Trophoblast cell (in vitro differentiated cells and primary cell): ENCODE measurements at regions not wholly inside any gene's neighbourhood (a gene's known extent, or its start where the extent isn't known, plus 50 kb on each side); places are given as distances from the start of the nearest gene placed in this dataset.
A peak's percentile ranks its signal among the peaks of the same experiment; 100 is the strongest.

Source experiments
- DNase-seq, 2 donors: peaks; one replicate each; pipeline ENCODE4 v3.0.0-alpha.2; 2016
- H2AFZ ChIP-seq: 2 replicates; pipeline ENCODE4 v1.6.1; 2013; ENCODE audit warnings: low read length, moderate library complexity, mild to moderate bottlenecking; ENCODE audit not compliant: insufficient read depth, poor library complexity
- H2AK5ac ChIP-seq: 2 replicates; pipeline ENCODE4 v1.6.1; 2013; ENCODE audit warnings: mild to moderate bottlenecking, low read length
- H2BK120ac ChIP-seq: 2 replicates; pipeline ENCODE4 v1.6.1; 2013; ENCODE audit warnings: low read length, mild to moderate bottlenecking, moderate library complexity; ENCODE audit not compliant: insufficient read depth, poor library complexity
- H2BK12ac ChIP-seq: 2 replicates; pipeline ENCODE4 v1.6.1; 2013; ENCODE audit warnings: mild to moderate bottlenecking, low read length, moderate library complexity
- H2BK5ac ChIP-seq: 2 replicates; pipeline ENCODE4 v1.6.1; 2013; ENCODE audit warnings: low read length, low read depth, moderate library complexity, mild to moderate bottlenecking; ENCODE audit not compliant: poor library complexity
- H3K14ac ChIP-seq: 2 replicates; pipeline ENCODE4 v1.6.1; 2013; ENCODE audit warnings: mild to moderate bottlenecking, low read length
- H3K18ac ChIP-seq: 2 replicates; pipeline ENCODE4 v1.6.1; 2013; ENCODE audit warnings: mild to moderate bottlenecking, low read length
- H3K23ac ChIP-seq: 2 replicates; pipeline ENCODE4 v1.6.1; 2013; ENCODE audit warnings: low read length
- H3K27ac ChIP-seq: 2 replicates; pipeline ENCODE4 v1.5.1; 2013; ENCODE audit warnings: low read depth, mild to moderate bottlenecking, inconsistent platforms, low read length, moderate library complexity
- H3K27me3 ChIP-seq: 2 replicates; pipeline ENCODE4 v1.6.1; 2013; ENCODE audit warnings: inconsistent platforms, mild to moderate bottlenecking, low read length, moderate library complexity; ENCODE audit not compliant: insufficient read depth
- H3K36me3 ChIP-seq, 2 experiments: 1 replicate in 1 of 2; 2 replicates in 1 of 2; pipeline ENCODE4 v1.6.1; 2013; ENCODE audit warnings: low read length in 2 of 2, mild to moderate bottlenecking in 2 of 2, moderate library complexity in 1 of 2; ENCODE audit not compliant: insufficient read depth in 2 of 2, control insufficient read depth in 1 of 2
- H3K4ac ChIP-seq: 2 replicates; pipeline ENCODE4 v1.6.1; 2013; ENCODE audit warnings: low read depth, mild to moderate bottlenecking, low read length, moderate library complexity
- H3K4me1 ChIP-seq, 2 experiments: 1 replicate in 1 of 2; 2 replicates in 1 of 2; pipeline ENCODE4 v1.6.1; 2013; ENCODE audit warnings: low read length in 2 of 2, mild to moderate bottlenecking in 2 of 2, moderate library complexity in 1 of 2; ENCODE audit not compliant: insufficient read depth in 2 of 2, control insufficient read depth in 1 of 2
- H3K4me2 ChIP-seq: 2 replicates; pipeline ENCODE4 v1.6.1; 2013; ENCODE audit warnings: inconsistent platforms, mild to moderate bottlenecking, low read length, moderate library complexity
- H3K4me3 ChIP-seq: 2 replicates; pipeline ENCODE4 v1.5.1; 2013; ENCODE audit warnings: mild to moderate bottlenecking, low read depth, low read length, inconsistent platforms
- H3K79me1 ChIP-seq: one replicate; pipeline ENCODE4 v1.6.1; 2013; ENCODE audit warnings: low read length
- H3K79me2 ChIP-seq: 2 replicates; pipeline ENCODE4 v1.6.1; 2013; ENCODE audit warnings: low read length, mild to moderate bottlenecking; ENCODE audit not compliant: control insufficient read depth, insufficient read depth, poor library complexity
- H3K9ac ChIP-seq: 2 replicates; pipeline ENCODE4 v1.6.1; 2013; ENCODE audit warnings: mild to moderate bottlenecking, low read length
- H3K9me3 ChIP-seq: 2 replicates; pipeline ENCODE4 v1.6.1; 2013; ENCODE audit warnings: low read depth, mild to moderate bottlenecking, control low read depth, inconsistent platforms, low read length; ENCODE audit not compliant: insufficient read depth
- H4K12ac ChIP-seq: 2 replicates; pipeline ENCODE4 v1.6.1; 2013; ENCODE audit warnings: low read depth, mild to moderate bottlenecking, low read length, moderate library complexity
- H4K8ac ChIP-seq: 2 replicates; pipeline ENCODE4 v1.6.1; 2013; ENCODE audit warnings: low read depth, mild to moderate bottlenecking, low read length, moderate library complexity
- H4K91ac ChIP-seq: one replicate; pipeline ENCODE4 v1.6.1; 2013; ENCODE audit warnings: low read depth, mild to moderate bottlenecking, low read length, moderate library complexity
- WGBS: extraction: QIAGEN DNeasy Blood & Tissue Kit; methylation state at CpG from one replicate; pipeline ENCODE4 v1.1.7; 2013; ENCODE audit warnings: missing lambda C conversion rate; ENCODE audit not compliant: insufficient read length, insufficient coverage; ENCODE audit errors: extremely low coverage; 5-methylcytosine and 5-hydroxymethylcytosine counted together

DNA sequence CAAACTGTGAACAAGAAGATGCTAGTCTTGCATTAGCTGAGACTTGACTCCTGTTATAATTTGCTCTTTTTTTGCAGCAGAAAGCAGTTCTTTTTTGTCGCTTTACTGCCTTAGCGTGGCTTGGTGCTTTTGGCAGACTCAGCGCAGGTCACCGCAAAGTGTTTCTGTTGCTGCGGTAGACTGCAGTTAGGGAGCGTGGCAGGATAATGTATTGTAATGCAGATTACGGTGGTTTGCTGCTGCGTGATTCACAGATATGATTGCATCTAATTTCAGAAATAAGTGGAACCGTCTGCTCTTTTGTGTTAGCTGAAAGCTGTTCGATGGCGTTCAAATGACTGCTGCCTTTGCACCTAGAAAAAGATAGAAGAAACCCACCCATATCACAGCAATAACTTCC is 131.6 kb upstream of the SATB2 start:
- no peak overlapping the region for H3K4ac ChIP-seq
- H4K8ac ChIP-seq: no peak overlapping the region
- WGBS: no CpG with 5 or more reads among the region's 11 CpGs
- H2BK5ac ChIP-seq: no peak overlapping the region
- H3K23ac ChIP-seq: no peak overlapping the region
- H3K27me3 ChIP-seq: no peaks in the 10 kb centered on the region
- no peak overlapping the region for H2BK120ac ChIP-seq
- no peak overlapping the region for H3K4me3 ChIP-seq
- no peak overlapping the region for H3K27ac ChIP-seq
- H3K4me2 ChIP-seq: no peak overlapping the region
- H3K4me1 ChIP-seq: no peaks in the 10 kb centered on the region
- no peaks in the 10 kb centered on the region for H3K79me2 ChIP-seq
- DNase-seq: no peak
- no peak overlapping the region for H3K14ac ChIP-seq
- no peak overlapping the region for H3K18ac ChIP-seq
- no peak overlapping the region for H4K91ac ChIP-seq
- no peak overlapping the region for H2BK12ac ChIP-seq
- H3K36me3 ChIP-seq: no peaks in the 10 kb centered on the region
- no peaks in the 10 kb centered on the region for H3K79me1 ChIP-seq
- H3K9me3 ChIP-seq: no peaks in the 10 kb centered on the region
- no peak overlapping the region for H2AK5ac ChIP-seq
- no peak overlapping the region for H2AFZ ChIP-seq
- no peak overlapping the region for H4K12ac ChIP-seq
- no peak overlapping the region for H3K9ac ChIP-seq

DNA sequence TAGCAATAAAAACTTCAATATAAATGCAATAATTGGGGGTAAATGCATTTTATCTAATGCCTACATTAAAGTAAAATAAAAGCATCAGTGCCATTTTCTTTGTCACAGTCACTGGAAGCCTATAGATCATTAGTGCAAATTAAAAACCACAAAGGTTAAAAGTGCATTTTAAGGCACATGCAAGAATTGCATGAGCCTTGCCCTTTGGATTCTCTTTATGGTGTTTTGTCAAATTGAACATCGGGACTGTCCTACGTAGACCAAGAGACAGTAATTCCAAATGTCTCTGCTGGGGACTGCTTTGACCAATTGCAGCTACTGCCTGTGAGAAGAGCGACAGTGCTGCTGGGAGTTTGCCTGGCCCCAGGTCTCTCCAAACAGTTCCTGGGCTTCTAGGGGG is 130.3 kb upstream of the SATB2 start:
- WGBS: no CpG with 5 or more reads among the region's 3 CpGs
- no peak overlapping the region for H4K91ac ChIP-seq
- no peaks in the 10 kb centered on the region for H3K27me3 ChIP-seq

DNA sequence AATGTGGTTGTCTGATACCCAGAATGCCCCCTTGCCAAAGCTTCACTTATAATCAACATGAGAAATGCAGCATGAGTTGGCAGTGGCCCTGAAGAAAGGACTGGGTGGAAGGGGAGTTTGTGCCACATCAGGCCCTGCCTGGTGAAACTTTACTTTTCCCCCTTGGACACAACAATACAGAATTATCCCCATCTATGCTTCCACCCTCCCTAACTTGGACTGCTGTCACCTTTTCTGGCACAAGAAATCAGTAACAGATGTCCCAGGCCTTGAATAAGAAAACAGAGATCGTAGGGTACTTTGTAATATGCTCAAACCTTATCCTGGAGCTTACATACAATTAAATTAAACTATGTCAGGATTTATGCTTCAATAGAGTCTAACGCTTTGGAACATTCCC is 128.9 kb upstream of the SATB2 start:
- no peak overlapping the region for H2BK120ac ChIP-seq
- no peak overlapping the region for H2BK5ac ChIP-seq
- no peak overlapping the region for H4K91ac ChIP-seq
- H3K9me3 ChIP-seq: no peaks in the 10 kb centered on the region
- H4K12ac ChIP-seq: no peak overlapping the region
- no peaks in the 10 kb centered on the region for H3K4me1 ChIP-seq
- H3K27ac ChIP-seq: no peak overlapping the region
- no peak overlapping the region for H3K18ac ChIP-seq
- no peak overlapping the region for H2AK5ac ChIP-seq
- no peak overlapping the region for H3K4me2 ChIP-seq
- WGBS: no CpG with 5 or more reads among the region's 2 CpGs
- H2BK12ac ChIP-seq: no peak overlapping the region
- H3K9ac ChIP-seq: no peak overlapping the region
- no peaks in the 10 kb centered on the region for H3K79me1 ChIP-seq
- no peak for DNase-seq
- H3K23ac ChIP-seq: no peak overlapping the region
- H3K14ac ChIP-seq: no peak overlapping the region
- no peaks in the 10 kb centered on the region for H3K79me2 ChIP-seq
- no peak overlapping the region for H4K8ac ChIP-seq
- H2AFZ ChIP-seq: no peak overlapping the region
- H3K36me3 ChIP-seq: no peaks in the 10 kb centered on the region
- H3K4me3 ChIP-seq: no peak overlapping the region
- no peak overlapping the region for H3K4ac ChIP-seq
- no peaks in the 10 kb centered on the region for H3K27me3 ChIP-seq

More for the DNA sequence above, 130.3 kb upstream of the SATB2 start:
- Histone ChIP-seq H3K14ac (no peak overlapping the region), H3K4me1 (no peaks in the 10 kb centered on the region), H3K79me2 (no peaks in the 10 kb centered on the region), H3K27ac (no peak overlapping the region), H3K79me1 (no peaks in the 10 kb centered on the region), H3K4me3 (no peak overlapping the region), H4K8ac (no peak overlapping the region), H3K4me2 (no peak overlapping the region), H2AK5ac (no peak overlapping the region), H3K4ac (no peak overlapping the region), H2BK5ac (no peak overlapping the region), H3K9me3 (no peaks in the 10 kb centered on the region), H2AFZ (no peak overlapping the region), H3K18ac (no peak overlapping the region), H4K12ac (no peak overlapping the region), H2BK120ac (no peak overlapping the region), H3K23ac (no peak overlapping the region), H3K9ac (no peak overlapping the region), H2BK12ac (no peak overlapping the region), H3K36me3 (no peaks in the 10 kb centered on the region)
- no peak for DNase-seq

DNA sequence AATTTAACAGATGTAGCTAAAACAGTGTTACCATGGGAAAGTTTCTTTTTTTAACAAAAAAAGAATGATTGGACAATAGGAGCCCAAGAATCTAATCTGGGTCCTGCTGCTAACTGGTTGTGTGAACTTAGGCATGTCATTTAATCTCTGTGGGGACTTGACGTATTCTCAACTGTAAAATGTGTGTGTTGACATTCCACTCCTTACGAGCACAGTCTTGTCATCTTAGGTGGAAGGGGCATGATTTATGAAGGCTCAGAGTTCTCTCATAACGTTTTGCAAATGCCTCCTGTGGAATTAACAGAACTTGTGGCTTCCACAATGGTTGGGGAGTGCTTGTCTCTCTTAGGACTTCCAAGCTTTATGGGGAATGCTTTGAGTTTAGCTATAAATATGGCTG is 125.9 kb upstream of the SATB2 start:
- no CpG with 5 or more reads among the region's 3 CpGs for WGBS

More for the DNA sequence above, 125.9 kb upstream of the SATB2 start:
- no peak overlapping the region for H2AK5ac ChIP-seq
- H3K4me3 ChIP-seq: no peak overlapping the region
- no peak overlapping the region for H3K23ac ChIP-seq
- no peaks in the 10 kb centered on the region for H3K4me1 ChIP-seq
- no peak overlapping the region for H2BK5ac ChIP-seq
- no peaks in the 10 kb centered on the region for H3K27me3 ChIP-seq
- peak overlapping the region; percentile 58 for H3K9ac ChIP-seq
- H4K12ac ChIP-seq: no peak overlapping the region
- no peak overlapping the region for H3K4me2 ChIP-seq
- H4K91ac ChIP-seq: no peak overlapping the region
- no peak overlapping the region for H2BK120ac ChIP-seq
- H2AFZ ChIP-seq: no peak overlapping the region
- no peak overlapping the region for H3K27ac ChIP-seq
- no peaks in the 10 kb centered on the region for H3K36me3 ChIP-seq
- H3K14ac ChIP-seq: no peak overlapping the region
- no peak for DNase-seq
- no peak overlapping the region for H3K4ac ChIP-seq
- H3K79me1 ChIP-seq: no peaks in the 10 kb centered on the region
- H3K18ac ChIP-seq: no peak overlapping the region
- H4K8ac ChIP-seq: no peak overlapping the region
- H3K9me3 ChIP-seq: no peaks in the 10 kb centered on the region
- H2BK12ac ChIP-seq: no peak overlapping the region
- no peaks in the 10 kb centered on the region for H3K79me2 ChIP-seq
